GM12873 (cell line): ENCODE measurements at regions not wholly inside any gene's neighbourhood (a gene's known extent, or its start where the extent isn't known, plus 50 kb on each side); places are given as distances from the start of the nearest gene placed in this dataset.

ENCODE experiments used
- TF ChIP-seq, protein P1 (sequence below): IDR thresholded peaks from 2 replicates; pipeline ENCODE4 v1.5.1; 2012; ENCODE audit warnings: low read depth, mild to moderate bottlenecking, moderate library complexity, low read length, control low read depth; ENCODE audit not compliant: insufficient read depth; ENCODE audit errors: missing control alignments

DNA sequence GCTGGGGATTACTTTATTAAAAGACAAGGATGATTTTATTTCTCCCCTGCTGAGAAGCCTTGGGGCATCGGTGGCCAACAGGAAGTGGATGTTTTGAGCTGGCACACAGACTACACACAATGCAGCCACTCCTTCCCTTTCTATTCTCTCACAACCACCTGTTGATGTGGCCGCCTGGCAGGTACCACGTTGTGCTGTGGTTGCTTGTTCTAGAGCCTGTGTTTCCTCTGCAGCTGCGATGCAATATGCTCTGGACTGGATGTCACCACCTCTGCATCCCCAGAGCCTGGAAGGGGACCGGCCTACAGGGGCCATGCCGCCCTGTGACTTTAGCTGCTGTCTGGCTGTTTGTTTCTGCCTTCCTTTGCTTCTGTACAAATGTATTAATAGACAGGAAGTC, 195.7 kb upstream of the CELF2 start:
- TF ChIP-seq, protein P1, sequence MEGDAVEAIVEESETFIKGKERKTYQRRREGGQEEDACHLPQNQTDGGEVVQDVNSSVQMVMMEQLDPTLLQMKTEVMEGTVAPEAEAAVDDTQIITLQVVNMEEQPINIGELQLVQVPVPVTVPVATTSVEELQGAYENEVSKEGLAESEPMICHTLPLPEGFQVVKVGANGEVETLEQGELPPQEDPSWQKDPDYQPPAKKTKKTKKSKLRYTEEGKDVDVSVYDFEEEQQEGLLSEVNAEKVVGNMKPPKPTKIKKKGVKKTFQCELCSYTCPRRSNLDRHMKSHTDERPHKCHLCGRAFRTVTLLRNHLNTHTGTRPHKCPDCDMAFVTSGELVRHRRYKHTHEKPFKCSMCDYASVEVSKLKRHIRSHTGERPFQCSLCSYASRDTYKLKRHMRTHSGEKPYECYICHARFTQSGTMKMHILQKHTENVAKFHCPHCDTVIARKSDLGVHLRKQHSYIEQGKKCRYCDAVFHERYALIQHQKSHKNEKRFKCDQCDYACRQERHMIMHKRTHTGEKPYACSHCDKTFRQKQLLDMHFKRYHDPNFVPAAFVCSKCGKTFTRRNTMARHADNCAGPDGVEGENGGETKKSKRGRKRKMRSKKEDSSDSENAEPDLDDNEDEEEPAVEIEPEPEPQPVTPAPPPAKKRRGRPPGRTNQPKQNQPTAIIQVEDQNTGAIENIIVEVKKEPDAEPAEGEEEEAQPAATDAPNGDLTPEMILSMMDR = no peak

DNA sequence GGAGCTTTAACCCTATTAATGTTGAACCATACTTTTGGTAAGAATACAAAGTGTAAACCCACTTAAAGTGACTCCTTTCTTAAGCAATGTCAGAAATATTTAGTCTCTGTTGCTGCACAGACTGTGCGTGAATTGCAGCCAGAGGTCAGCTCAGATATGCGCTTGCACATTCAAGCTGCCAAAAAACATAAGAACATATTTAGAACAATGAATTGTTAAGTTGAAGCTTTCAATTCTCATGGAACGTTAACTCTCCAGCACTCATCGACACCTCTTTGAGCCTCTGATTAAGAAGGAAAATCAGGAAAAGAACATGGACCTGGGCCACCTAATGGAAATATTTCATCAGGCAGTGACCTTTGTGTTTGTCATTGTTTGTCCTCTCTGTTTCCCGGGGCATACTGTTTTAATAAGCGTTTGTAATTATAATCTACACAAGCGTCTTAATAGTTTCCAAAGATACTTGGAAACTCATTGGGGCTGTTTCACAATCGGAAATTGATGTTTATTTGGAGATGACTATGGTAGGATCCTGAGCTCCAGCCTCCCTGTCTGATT, 193.0 kb upstream of the CELF2 start:
- TF ChIP-seq, protein P1 = no peak

DNA sequence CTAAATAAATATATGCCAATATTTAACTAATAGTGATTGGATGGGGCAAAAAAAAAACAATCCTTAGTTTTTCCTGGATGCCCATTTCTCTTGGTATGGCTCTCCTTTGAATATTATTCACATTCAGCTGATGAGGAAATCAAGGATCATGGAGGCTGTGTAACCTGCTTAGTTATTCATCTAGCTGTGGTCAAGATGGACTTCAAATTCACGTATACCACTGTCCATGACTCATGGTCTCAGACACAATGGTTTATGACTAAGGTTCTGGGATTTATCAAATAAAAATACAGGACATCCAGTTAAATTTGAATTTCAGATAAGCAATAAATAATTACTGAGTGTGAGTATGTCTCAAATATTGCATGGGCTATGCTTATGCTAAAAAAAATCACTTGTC, 191.5 kb upstream of the CELF2 start:
- TF ChIP-seq, protein P1 = no peak

DNA sequence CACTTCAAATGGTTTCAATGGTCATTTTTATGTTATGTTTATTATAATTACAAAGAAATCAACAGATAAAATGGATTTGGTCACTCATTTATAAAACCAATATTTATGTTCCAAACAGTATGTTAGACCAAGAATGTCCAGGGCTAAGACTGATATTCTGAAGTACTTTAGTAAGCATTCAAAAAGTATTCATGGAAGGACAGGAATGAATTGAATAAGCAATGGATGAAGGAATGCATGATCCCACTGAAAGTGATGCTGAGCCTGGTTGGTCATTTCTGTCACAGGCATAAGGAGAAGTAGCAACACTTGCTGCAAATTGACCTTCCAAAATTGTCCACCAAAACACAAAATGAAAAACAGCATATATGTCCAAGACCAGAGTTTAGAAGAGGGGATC, 189.0 kb upstream of the CELF2 start:
- TF ChIP-seq, protein P1 = no peak

DNA sequence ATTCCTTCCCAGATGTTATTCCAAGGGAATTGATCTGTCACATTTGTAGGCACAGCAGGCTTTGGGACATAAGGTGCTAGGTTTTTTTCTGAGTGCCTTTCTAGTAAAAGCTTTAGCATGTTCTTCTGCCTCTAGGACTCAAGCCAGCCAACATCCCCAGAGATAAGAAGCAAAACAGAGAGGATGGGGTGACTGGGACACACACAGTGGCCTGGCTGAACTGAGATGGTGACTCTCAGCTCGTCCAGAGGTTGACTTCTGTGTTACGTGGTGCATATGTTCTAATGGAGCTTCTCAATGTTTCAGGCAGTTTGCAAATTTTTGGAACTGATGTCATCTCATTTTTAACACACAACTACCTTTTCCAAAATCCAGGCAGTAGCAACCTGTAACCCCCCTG, 188.1 kb upstream of the CELF2 start:
- TF ChIP-seq, protein P1 = no peak

DNA sequence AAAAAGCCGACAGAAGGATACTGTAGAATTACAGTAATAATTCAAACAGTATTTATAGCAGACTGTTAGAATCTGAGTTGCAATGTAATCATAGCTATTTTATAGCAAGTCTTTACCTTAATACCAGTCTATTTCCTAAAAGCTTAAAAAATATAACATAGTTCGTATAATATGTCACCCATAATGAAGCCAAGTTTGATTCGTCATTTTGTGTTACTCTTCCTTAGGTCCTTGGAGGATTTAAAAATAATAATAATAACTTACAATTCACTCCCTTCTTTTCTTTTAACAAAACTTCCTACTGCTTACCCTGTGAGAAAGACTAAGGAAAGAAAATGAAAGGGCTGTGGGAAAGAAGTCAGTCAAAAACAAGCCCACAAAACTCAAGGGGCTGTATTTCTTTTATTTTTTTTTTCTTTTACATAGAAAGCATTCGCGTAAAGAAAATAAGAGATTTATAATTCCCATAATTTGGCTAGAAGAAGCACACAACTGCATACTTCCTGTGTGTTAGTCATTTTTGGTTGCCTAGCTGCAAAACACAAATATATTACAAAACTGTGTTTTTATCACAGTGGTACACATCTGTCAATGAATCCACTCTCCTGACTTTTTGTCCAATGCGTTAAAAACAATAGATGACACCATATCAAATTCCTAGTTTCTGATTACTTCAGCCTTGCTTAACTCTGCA, 187.2 kb upstream of the CELF2 start:
- TF ChIP-seq, protein P1 = no peak

DNA sequence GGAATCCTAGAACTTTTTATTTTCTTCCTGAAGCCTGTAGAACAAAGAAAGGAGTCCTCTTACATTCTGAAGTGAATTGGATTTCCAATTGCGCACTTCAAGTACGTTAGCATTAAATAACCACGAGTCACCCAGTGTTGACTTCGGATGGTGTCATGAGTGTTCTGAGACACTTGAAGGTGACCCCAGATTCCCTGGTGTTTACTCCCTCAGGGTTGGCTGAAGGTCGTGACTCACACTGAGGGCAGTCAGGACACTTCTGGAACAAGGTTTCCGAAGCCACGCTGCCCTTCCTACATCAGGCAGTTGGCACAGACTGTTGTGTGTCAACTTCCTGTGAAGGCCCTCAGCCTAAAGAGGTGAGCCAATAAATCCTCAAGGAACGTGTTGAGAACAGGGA, 186.6 kb upstream of the CELF2 start:
- TF ChIP-seq, protein P1 = no peak
